ENCODE measurements at regions not wholly inside any gene's neighbourhood (a gene's known extent, or its start where the extent isn't known, plus 50 kb on each side); places are given as distances from the start of the nearest gene placed in this dataset.

DNA sequence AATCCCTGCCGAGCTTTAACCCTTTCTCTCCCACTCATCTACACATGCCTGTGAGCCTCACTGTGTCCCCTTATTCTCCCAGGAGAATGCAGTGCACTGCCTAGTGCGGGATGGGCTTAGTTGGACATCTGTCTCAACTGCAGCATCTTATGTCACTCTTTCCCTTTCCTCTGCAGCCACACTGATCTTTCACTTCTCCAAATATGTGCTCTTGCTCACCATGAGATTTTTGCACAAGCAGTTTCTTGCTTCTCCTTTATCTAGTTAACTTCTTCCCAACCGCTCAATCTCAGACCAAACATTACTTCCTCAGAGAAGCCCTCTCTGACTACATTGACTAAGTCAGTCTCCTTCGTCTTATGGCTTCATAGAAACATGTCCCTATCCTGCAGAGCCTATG lies 292.3 kb downstream of the KBTBD8 start:
- no peak for DNase-seq

DNA sequence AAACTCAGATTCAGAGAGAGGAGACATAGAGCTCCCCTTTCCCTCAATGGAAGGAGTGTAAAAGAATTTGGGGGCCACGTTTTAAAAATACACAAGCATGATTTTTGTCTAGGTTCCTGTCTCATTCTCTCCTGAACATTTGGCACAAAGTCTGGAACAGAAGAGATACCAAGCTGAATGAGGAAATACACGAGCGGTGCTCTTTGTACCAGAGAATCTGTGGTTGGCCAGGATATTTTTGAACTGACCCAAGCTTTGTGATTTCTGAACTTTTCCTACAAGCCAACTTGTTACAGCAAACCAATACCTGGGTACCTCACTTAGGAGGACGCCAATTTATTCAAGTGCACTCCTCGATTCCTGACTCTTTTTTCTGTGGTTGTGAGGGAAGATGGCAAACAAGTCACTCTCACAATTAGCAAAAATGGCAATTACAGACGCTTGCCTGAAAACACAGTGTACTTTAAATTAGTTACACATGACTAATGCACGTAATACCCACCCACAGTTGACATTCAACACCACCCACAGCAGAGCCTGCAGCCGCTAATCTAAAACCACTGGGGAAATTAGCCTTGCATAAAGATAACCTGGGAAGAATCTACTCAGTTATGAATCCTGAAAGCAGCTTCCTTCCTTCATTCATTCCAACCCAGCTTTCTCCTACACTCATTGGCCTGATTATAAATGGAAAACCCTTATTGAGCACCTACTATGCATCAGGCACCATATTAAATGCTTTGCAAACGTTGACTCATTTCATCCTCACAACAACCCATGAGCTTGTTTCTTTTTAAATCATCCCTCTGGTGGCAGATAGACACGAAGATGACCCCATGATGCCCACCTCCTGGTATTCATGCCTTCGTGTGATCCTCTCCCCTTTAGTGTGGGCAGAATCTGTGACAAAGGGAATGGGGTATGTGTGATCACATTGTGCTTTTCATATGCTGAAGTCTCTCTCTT lies 293.5 kb downstream of the KBTBD8 start:
- no peak for DNase-seq

DNA sequence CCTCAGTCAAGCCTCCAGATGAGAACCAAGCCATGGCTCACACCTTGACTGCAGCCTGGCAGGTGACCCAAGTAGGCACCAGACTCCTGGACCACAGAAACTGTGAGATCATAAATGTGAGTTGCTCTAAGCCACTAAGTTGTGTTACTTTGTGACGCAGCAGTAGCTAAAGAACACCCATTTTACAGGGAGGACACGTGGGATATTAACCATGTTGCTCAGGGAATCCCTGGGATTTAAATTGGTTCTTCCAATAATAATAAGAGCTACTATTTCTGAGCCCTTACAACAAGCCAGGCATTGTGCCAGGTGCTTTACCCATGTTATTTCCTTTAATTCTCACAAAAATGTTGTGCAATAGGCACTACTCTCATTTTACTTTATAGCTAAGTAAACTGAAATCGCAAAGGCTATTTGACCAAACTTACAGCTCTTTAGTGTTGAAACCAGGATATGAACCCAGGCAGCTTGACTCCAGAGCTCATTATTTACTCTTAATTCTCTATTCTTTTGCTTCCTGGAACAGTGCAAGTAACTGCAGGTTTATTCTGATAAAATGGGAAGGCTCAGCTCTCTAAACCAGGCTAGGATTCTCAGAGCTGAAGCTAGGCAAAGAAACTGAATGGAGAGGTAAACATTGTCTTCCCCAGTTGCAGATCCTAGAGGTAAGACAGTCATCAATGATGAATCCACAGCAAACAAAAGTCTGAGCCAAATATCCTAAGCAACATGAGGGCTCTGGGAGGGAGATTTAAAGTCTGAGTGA lies 294.4 kb downstream of the KBTBD8 start:
- DNase-seq, result no peak

DNA sequence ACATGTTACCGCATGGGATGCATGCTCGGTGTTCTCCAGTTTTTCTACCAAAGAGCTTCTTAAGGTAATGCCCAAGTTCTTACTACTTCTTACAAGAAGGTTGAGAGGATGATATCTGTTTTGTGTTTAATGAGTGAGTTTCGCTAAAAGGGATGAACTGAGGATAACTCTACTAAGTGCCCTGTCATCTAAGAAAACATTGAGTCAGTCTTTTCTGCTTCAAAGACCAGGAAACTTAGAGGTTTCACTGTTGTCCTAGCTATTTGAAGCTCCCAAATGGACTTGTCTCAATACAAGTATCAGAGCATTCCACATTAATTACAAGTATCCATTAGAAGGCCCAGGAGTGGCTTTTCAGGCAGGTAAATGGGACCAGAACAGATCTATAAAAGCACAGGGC lies 296.2 kb downstream of the KBTBD8 start:
- no peak for DNase-seq

DNA sequence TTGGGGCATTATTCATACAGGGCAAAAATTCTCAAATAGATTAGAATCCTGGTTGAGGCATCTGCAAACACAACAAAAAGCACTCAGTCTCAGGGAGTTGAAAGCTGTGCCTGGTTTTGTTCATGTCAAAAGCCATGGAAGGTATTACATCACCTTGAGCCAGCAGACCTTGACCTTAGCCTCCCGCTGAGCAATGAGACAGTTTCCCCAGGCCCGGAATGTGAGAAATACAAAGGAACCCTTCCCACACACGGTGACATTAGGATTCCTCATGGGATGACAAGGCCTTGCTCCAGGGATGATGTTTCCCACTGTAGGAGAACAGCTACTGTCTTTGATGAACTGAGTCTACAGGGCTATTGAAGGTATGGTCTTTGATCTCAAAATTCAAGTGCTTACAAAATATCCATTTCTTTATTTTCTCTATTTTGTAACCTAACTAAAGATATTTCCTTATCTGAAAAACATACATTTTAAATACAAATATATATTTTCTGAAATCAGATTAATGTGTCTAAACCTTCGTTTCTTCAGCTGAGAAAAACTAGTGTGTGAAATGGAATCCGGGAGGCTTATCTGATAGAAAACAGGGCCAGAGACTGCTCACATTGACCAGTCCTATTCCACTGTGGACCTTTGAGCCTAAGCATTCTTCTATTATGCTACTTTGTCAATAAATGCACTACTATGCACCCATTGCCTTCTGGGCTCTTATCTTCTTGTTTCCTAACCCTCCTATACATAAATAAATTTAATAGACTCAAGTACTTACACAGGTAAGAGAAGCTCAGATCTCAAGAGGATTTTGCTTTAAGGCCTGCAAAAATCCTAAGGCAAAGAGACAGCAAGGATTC lies 298.2 kb downstream of the KBTBD8 start:
- no peak for DNase-seq

DNA sequence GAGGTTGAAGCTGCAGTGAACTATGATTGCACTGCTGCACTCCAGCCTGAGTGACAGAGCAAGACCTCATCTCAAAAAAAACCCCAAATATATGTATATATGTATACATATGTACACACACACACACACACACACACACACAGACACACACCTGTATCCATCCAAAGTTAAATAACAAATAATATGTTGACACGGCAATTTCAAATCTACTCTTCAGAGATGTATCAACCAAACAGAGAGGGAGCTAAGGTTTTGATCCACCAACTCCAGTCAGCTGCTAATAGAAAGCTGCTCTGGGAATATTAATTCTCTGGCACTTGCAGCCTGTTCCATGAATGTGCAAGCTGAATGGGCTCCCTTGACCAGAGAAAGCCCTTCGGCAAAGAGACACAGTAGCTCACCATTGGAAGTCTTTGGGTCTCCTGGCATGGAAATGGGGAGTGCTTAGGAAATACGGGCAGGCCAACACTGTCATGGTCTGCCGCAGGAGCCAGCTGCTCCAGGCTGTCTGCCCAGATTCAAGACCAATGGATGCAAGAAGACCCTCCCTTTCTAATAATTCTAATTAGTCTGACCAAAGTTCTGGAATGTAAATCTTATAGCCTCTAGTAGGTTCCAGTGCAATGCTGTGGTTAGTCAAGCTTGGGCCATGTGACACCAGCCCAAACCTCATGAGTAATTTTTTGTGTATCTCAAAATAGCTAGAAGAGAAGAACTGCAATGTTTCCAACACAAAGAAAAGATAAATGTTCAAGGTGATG lies 299.8 kb downstream of the KBTBD8 start:
- DNase-seq, result no peak

DNA sequence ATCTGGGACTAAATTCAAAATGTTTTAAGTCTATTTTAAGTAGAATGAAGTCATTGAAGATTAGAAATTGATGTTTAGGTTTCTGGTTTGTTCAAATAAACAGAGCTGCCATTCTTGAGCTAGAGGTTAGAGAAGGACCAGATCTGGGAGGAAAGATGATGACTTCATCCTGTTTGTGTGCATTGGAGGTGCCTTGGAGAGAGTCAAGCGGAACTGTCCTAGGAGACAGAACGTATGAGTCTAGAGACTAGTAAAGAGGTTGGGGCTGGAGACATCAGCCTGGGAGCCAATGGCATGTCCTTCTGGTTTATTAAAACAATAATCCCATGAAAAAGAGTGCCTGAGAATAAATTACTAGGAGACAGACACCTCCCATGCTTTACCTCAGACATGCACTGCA lies 303.4 kb downstream of the KBTBD8 start:
- no peak for DNase-seq

DNA sequence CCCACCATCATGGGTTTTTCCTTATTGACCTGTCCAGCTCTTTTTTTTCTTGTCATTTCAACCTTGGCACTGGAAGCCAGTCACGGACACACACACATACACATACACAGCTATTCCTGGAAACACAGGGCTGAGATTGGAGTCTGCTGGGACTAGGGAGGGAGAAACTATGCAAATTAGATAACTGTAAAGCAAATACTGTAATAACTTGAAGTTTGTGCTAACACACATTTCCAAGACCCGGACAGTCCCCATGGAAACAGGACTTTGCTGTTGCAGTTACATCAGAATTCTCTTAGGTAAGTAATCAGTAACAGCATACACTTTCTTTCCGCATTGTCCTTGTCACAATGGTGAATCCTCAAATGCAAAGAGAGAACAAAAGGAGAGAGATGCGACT lies 304.4 kb downstream of the KBTBD8 start:
- no peak for DNase-seq

DNA sequence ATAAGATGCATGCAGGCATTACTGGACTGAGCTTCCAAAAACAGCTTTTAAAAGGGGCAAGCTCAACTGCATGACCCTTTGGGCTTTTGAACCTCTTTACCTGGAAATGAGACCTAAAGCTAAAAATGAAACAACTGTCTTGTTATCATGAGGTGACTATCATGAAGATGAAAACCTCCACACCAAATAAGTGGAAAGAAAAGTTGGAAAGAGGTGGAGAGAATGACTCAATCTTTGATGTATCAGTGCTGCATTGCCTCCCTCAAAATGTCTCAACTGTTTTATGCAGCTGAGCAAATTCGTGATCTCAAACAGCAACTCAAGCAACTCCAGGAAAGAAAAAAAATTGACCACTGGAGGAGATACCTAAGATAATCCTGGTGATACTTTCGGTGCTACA lies 307.1 kb downstream of the KBTBD8 start:
- no peak for DNase-seq

DNA sequence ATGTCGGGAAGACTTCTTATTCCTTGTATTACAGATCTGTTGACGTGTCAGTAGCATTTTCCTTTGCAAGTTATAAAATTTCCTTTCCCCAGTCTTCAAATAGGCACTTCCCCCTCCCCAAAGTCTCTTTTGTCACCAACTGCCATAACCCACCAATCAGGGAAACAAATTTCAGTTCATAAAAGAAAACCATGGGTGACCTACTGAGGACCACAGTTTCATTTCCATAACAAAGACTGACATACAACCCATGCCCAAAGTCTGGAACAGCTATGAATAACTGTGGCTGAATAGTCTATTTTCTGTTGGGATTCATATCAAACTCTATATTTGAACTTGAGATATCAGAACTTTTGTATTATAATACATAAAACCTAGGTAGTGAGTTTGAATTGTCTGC lies 307.8 kb downstream of the KBTBD8 start:
- no peak for DNase-seq

DNA sequence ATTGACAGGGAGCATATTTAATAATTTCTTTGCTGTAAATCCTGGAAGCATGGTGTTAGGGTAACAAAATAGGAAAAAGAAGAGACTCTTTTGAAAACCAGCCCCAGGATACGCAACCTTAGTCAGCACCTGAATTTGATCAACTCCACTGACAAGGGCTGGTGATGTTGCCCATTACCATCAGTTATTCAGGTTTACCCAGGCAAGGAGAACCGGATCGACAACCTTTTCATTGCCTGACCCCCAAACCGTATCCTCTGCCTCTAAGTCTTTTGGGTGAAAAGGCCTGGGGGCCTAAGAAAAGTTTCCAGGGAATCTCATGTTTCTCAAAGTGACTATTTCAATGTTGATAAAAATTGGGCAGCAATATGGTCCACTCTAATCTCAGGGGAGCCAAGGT lies 313.3 kb downstream of the KBTBD8 start:
- no peak for DNase-seq

DNA sequence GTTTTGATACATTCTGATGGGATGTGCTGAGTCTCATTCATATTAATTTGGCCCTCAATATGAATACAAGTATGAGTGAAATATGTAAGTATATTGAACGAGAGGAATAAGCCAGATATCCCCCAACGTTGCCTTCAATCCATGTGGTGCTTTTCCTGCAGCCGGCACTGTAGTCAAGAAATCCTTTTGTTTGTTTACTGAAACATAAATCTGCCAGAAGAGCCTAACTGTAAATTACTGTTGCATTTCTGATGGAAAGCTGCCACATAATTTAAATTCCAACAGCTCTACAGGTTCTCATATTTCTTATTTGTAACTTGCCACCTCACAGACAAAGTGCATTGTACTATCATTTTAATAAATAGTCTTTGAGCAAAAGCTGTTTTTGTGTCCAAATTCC lies 314.0 kb downstream of the KBTBD8 start:
- no peak for DNase-seq

DNA sequence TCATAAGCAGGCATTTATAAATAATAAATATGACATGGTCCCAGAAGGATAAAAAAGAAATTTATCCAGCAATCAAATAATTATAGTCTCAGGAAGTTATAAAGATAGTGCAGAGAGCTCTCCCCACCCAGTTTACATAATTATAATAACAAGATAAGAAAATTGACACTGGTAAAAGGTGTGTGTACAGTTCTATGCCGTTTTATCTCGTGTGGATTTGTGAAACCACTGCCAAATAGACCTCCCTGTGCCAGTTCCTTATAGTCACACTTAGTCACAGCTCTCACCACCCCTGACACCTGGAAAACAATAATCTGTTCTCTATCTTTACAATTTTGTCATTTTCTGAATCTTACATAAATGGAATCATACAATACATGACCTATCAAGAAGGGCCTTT lies 320.1 kb downstream of the KBTBD8 start:
- DNase-seq, result no peak

DNA sequence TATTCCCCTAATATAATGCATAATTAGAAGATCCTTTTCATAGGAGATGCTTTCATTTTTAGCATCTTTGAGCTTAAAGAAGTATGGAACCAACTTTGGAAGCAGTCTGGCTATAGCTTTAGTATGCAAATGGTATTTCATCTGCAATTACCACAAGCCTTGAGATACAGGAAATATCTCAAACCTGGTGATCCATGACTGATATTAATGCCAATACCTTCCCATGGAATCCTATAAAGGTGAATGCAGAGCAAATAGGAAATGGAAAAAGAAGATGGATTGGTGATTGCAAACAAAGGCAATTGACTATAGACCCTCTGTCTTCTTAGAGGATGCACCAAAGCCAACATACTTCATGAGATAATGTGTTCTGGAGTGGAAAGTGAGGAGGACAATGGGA lies 326.4 kb downstream of the KBTBD8 start:
- no peak for DNase-seq
